Lower leg skin (tissue), 3 donors: ENCODE measurements at regions not wholly inside any gene's neighbourhood (a gene's known extent, or its start where the extent isn't known, plus 50 kb on each side); places are given as distances from the start of the nearest gene placed in this dataset.

Source experiments
- CTCF ChIP-seq, 3 donors: fragments of 450-650 bp; IDR thresholded peaks; one replicate each; pipeline ENCODE4 v1.5.1; 2016; ENCODE audit warnings: antibody characterized with exemption in 3 of 3, mild to moderate bottlenecking in 3 of 3, moderate library complexity in 2 of 3
- POLR2A ChIP-seq, 2 donors: fragments of 450-650 bp; IDR thresholded peaks; one replicate each; pipeline ENCODE4 v1.6.1; 2016 to 2017; ENCODE audit warnings: antibody characterized with exemption in 2 of 2, mild to moderate bottlenecking in 1 of 2, moderate library complexity in 1 of 2

GRCh38 chr7:131244259-131244852 is 83.3 kb upstream of the MKLN1 start:
- TF ChIP-seq CTCF (IDR thresholded peaks at IDR 0.05): no peak
- no peak for TF ChIP-seq POLR2A (IDR thresholded peaks at IDR 0.05)
